ENCODE measurements at regions not wholly inside any gene's neighbourhood (a gene's known extent, or its start where the extent isn't known, plus 50 kb on each side); places are given as distances from the start of the nearest gene placed in this dataset.

DNA sequence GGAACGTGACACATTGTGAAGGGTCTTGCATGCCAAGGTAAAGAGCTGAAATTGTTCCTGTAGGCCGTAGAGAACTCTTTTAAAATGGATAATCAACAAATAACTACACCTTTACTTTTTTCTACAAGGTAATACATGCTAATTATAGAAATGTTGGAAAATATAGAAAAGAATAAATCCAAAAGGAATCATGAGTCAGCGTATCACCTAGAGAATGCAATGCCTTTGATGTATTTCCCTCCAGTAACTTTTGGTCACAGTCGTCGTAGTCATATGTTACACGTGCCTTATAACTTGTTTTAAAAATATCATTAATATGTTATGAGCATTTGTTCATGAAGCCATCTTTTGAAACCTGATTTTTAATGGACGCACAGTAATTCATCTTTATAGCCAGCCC is 100.6 kb downstream of the LIPG start:
- Histone ChIP-seq H3K9ac (ENCODE audit: low read length) (no peak overlapping the region), H3K27me3 (ENCODE audit: insufficient read depth, low read length) (peaks cover 64% of the 10 kb centered on the region), H3K9me2 (ENCODE audit: insufficient read depth) (no peaks in the 10 kb centered on the region), H3K79me2 (ENCODE audit: insufficient read depth, low read length) (no peaks in the 10 kb centered on the region), H3K4me3 (replicated peaks in 1 of 2; ENCODE audit: low read depth in 1 of 2, low read length in 2 of 2) (no peak overlapping the region), H3K4me1 (ENCODE audit: control insufficient read depth in 1 of 2, insufficient read depth in 2 of 2, low read length in 2 of 2) (no peaks in the 10 kb centered on the region), H3K9me3 (ENCODE audit: control insufficient read depth in 1 of 2, insufficient read depth in 1 of 2, low read depth in 1 of 2, low read length in 2 of 2) (no peaks in the 10 kb centered on the region), H3K36me3 (ENCODE audit: control insufficient read depth in 1 of 2, insufficient read depth in 2 of 2, low read length in 2 of 2) (no peaks in the 10 kb centered on the region), H3K27ac (ENCODE audit: low read depth, low read length) (no peak overlapping the region), H3K4me2 (ENCODE audit: low read length) (no peak overlapping the region), H2AFZ (ENCODE audit: low read depth, low read length, poor library complexity, severe bottlenecking) (no peak overlapping the region), H4K20me1 (ENCODE audit: insufficient read depth) (no peaks in the 10 kb centered on the region)
- no peak for TF ChIP-seq SRF (IDR thresholded peaks at IDR 0.05; ENCODE audit: low read depth)
- TF ChIP-seq, protein P1, sequence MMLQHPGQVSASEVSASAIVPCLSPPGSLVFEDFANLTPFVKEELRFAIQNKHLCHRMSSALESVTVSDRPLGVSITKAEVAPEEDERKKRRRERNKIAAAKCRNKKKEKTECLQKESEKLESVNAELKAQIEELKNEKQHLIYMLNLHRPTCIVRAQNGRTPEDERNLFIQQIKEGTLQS (IDR thresholded peaks at IDR 0.05), result no peak
- TF ChIP-seq, protein P2, sequence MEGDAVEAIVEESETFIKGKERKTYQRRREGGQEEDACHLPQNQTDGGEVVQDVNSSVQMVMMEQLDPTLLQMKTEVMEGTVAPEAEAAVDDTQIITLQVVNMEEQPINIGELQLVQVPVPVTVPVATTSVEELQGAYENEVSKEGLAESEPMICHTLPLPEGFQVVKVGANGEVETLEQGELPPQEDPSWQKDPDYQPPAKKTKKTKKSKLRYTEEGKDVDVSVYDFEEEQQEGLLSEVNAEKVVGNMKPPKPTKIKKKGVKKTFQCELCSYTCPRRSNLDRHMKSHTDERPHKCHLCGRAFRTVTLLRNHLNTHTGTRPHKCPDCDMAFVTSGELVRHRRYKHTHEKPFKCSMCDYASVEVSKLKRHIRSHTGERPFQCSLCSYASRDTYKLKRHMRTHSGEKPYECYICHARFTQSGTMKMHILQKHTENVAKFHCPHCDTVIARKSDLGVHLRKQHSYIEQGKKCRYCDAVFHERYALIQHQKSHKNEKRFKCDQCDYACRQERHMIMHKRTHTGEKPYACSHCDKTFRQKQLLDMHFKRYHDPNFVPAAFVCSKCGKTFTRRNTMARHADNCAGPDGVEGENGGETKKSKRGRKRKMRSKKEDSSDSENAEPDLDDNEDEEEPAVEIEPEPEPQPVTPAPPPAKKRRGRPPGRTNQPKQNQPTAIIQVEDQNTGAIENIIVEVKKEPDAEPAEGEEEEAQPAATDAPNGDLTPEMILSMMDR (IDR thresholded peaks at IDR 0.05 in 2 of 3, conservative IDR thresholded peaks at IDR 0.05 in 1 of 3; ENCODE audit: borderline replicate concordance in 1 of 3, insufficient read depth in 1 of 3, low read depth in 2 of 3, low read length in 2 of 3), result no peak
- TF ChIP-seq CEBPB (IDR thresholded peaks at IDR 0.05; ENCODE audit: low read depth), result no peak
- TF ChIP-seq ELF1 (IDR thresholded peaks at IDR 0.05; ENCODE audit: borderline replicate concordance, low read depth), result no peak
- TF ChIP-seq, protein P3, sequence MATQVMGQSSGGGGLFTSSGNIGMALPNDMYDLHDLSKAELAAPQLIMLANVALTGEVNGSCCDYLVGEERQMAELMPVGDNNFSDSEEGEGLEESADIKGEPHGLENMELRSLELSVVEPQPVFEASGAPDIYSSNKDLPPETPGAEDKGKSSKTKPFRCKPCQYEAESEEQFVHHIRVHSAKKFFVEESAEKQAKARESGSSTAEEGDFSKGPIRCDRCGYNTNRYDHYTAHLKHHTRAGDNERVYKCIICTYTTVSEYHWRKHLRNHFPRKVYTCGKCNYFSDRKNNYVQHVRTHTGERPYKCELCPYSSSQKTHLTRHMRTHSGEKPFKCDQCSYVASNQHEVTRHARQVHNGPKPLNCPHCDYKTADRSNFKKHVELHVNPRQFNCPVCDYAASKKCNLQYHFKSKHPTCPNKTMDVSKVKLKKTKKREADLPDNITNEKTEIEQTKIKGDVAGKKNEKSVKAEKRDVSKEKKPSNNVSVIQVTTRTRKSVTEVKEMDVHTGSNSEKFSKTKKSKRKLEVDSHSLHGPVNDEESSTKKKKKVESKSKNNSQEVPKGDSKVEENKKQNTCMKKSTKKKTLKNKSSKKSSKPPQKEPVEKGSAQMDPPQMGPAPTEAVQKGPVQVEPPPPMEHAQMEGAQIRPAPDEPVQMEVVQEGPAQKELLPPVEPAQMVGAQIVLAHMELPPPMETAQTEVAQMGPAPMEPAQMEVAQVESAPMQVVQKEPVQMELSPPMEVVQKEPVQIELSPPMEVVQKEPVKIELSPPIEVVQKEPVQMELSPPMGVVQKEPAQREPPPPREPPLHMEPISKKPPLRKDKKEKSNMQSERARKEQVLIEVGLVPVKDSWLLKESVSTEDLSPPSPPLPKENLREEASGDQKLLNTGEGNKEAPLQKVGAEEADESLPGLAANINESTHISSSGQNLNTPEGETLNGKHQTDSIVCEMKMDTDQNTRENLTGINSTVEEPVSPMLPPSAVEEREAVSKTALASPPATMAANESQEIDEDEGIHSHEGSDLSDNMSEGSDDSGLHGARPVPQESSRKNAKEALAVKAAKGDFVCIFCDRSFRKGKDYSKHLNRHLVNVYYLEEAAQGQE (IDR thresholded peaks at IDR 0.05; ENCODE audit: low read depth), result no peak
- TF ChIP-seq JUND (IDR thresholded peaks at IDR 0.05), result no peak
- TF ChIP-seq ZNF274 (IDR thresholded peaks at IDR 0.05; ENCODE audit: low read depth, low read length), result no peak
- no peak for TF ChIP-seq SIN3A (IDR thresholded peaks at IDR 0.05; ENCODE audit: low read depth)
- no peak for TF ChIP-seq RAD21 (IDR thresholded peaks at IDR 0.05; ENCODE audit: low read depth)
- TF ChIP-seq FOSL1 (IDR thresholded peaks at IDR 0.05; ENCODE audit: low read depth), result no peak
- no peak for TF ChIP-seq SP1 (IDR thresholded peaks at IDR 0.05; ENCODE audit: low read depth)
- TF ChIP-seq EZH2phosphoT487 (IDR thresholded peaks at IDR 0.05; ENCODE audit: borderline replicate concordance), result no peak
- TF ChIP-seq CBX3 (IDR thresholded peaks at IDR 0.05; ENCODE audit: low read depth), result no peak
- ATAC-seq (no peak), DNase-seq (ENCODE audit: low read depth, low spot score) (no peak)
- RAD21 ChIA-PET (ENCODE audit: low non-redundant PET in 1 of 2, low total read pairs in 2 of 2, uncharacterized antibody in 2 of 2, unreplicated experiment in 2 of 2), result no interaction called here
- BruUV-seq (replicated peaks), result no TSS peak
- intact Hi-C loops (cut with micrococcal nuclease), result no loop called here
- POLR2A ChIA-PET, result no interaction called here
- CTCF ChIA-PET, result no interaction called here
